Retinal pigment epithelial cell (primary cell): ENCODE measurements at regions not wholly inside any gene's neighbourhood (a gene's known extent, or its start where the extent isn't known, plus 50 kb on each side); places are given as distances from the start of the nearest gene placed in this dataset.
"Not testable (repeated sequence)": the region's sequence is repeated elsewhere in the genome, so short reads cannot be mapped to it uniquely, and the experiment has no call there.

Experiments
- DNase-seq: peaks from one replicate; pipeline ENCODE4 v3.0.0-alpha.2; 2010; ENCODE audit warnings: low read depth
- H3K4me3 ChIP-seq: 2 replicates; pipeline ENCODE4 v1.5.1; 2011; ENCODE audit warnings: mild to moderate bottlenecking, low read length, control low read depth, moderate library complexity
- TF ChIP-seq, protein P1 (sequence below): conservative IDR thresholded peaks from 2 replicates; pipeline ENCODE4 v1.5.1; 2011; ENCODE audit warnings: low read depth, low read length, control low read depth, inconsistent platforms

DNA sequence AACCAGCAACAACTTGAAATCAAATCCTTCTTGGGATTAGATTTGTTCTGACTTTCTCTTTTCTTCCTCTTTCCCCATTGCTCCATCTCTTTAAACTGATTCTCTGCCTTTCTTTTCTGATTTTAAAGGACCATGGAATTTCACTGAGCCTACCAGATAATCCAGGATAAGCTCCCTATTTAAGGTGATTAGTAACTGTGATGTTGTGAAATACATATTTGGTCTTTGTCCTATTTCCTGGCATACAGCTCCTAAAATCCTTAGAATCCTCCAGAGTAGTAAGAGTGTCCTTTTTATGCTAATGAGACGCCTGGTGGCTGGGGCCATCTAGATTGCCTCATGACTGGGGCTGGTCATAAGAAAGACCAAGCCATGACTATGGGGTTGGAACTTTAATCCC lies 236.9 kb downstream of the USP25 start:
- DNase-seq, result no peak
- H3K4me3 ChIP-seq, result no peak overlapping the region
- TF ChIP-seq, protein P1, sequence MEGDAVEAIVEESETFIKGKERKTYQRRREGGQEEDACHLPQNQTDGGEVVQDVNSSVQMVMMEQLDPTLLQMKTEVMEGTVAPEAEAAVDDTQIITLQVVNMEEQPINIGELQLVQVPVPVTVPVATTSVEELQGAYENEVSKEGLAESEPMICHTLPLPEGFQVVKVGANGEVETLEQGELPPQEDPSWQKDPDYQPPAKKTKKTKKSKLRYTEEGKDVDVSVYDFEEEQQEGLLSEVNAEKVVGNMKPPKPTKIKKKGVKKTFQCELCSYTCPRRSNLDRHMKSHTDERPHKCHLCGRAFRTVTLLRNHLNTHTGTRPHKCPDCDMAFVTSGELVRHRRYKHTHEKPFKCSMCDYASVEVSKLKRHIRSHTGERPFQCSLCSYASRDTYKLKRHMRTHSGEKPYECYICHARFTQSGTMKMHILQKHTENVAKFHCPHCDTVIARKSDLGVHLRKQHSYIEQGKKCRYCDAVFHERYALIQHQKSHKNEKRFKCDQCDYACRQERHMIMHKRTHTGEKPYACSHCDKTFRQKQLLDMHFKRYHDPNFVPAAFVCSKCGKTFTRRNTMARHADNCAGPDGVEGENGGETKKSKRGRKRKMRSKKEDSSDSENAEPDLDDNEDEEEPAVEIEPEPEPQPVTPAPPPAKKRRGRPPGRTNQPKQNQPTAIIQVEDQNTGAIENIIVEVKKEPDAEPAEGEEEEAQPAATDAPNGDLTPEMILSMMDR, result no peak

GRCh38 chr21:15967661-15968060 lies 237.9 kb downstream of the USP25 start:
- no peak for DNase-seq
- H3K4me3 ChIP-seq, result no peak overlapping the region
- TF ChIP-seq, protein P1, result no peak

- H3K4me3 ChIP-seq, result no peak overlapping the region
- no peak for DNase-seq
- TF ChIP-seq, protein P1, result no peak
These were observed 239.1 kb downstream of the USP25 start for GRCh38 chr21:15968776-15969310.

GRCh38 chr21:15976807-15977206 lies 247.0 kb downstream of the USP25 start:
- no peak overlapping the region for H3K4me3 ChIP-seq
- TF ChIP-seq, protein P1, result peak; percentile 25
- no peak for DNase-seq

- DNase-seq, result no peak
- TF ChIP-seq, protein P1, result no peak
- H3K4me3 ChIP-seq, result no peak overlapping the region
These were observed 248.5 kb downstream of the USP25 start for GRCh38 chr21:15978215-15978738.

DNA sequence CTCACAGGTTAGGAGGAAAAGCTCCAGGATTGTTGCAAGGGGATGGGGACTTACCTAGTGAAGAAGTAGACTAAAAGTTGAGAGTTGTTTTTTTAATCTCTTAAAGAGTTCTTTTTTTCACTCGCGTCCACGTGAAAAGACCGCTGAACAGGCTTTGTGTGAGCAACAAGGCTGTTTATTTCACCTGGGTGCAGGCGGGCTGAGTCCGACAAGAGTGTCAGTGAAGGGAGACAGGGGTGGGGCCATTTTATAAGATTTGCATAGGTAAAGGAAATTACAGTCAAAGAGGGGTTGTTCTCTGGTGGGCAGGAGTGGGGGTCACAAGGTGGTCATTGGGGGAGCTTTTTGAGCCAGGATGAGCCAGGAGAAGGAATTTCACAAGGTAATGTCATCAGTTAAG lies 249.7 kb downstream of the USP25 start:
- not testable (repeated sequence) for H3K4me3 ChIP-seq, DNase-seq

DNA sequence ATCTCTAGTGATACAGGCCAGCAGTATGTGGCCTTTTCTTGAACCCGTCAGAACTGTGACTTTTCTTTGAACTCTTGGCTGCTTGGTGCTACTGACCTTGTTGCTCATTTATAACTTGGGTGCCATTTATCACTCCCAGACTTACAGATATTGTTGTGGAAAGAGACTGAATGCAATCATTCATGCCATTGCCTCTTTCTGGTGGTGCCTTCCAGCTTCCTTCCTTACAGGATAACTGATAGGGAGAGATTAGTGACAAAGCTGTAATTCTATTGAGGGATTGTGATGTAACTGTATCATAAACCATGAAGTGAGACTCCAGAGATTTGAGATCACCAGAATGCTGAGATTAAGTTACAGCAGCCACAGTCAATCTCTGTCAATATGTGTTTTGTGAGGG lies 256.5 kb downstream of the USP25 start:
- DNase-seq, result no peak
- H3K4me3 ChIP-seq, result no peak overlapping the region
- TF ChIP-seq, protein P1, result no peak

- no peak for DNase-seq
- TF ChIP-seq, protein P1, result no peak
- H3K4me3 ChIP-seq, result no peak overlapping the region
These were observed 262.4 kb downstream of the USP25 start for GRCh38 chr21:15992171-15992570.
